ENCODE measurements at regions not wholly inside any gene's neighbourhood (a gene's known extent, or its start where the extent isn't known, plus 50 kb on each side); places are given as distances from the start of the nearest gene placed in this dataset.

- TF ChIP-seq CTCF (IDR thresholded peaks at IDR 0.05) (no peak), POLR2A (IDR thresholded peaks at IDR 0.05) (no peak)
Observed at GRCh38 chr2:603869-604268, 73.3 kb downstream of the TMEM18 start.
